Right atrium auricular region (tissue), 2 donors: ENCODE measurements at regions not wholly inside any gene's neighbourhood (a gene's known extent, or its start where the extent isn't known, plus 50 kb on each side); places are given as distances from the start of the nearest gene placed in this dataset.

ENCODE experiments used
- DNase-seq: peaks from one replicate; pipeline ENCODE4 v3.0.0-alpha.2; 2019; ENCODE audit warnings: low spot score
- H3K27ac ChIP-seq, 2 donors: fragments of 200-600 bp; sonication (generic); 1 replicate in 1 of 2; 2 replicates in 1 of 2; pipeline ENCODE4 v1.5.1; 2016 to 2019
- H3K27me3 ChIP-seq, 2 donors: fragments of 200-600 bp; sonication (generic); one replicate each; pipeline versions ENCODE4 v1.5.1 to v1.6.0; 2017 to 2019
- H3K36me3 ChIP-seq: fragments of 200-600 bp; sonication (generic); one replicate; pipeline ENCODE4 v1.5.1; 2016
- H3K4me1 ChIP-seq, 2 donors: fragments of 200-600 bp; sonication (generic); one replicate each; pipeline versions ENCODE4 v1.5.1 to v1.6.0; 2017 to 2019
- H3K4me3 ChIP-seq, 2 donors: fragments of 200-600 bp; sonication (generic); 1 replicate in 1 of 2; 2 replicates in 1 of 2; pipeline ENCODE4 v1.5.1; 2017 to 2019; ENCODE audit warnings: mild to moderate bottlenecking in 1 of 2, moderate library complexity in 1 of 2
- H3K9me3 ChIP-seq, 2 donors: fragments of 200-600 bp; sonication (generic); one replicate each; pipeline ENCODE4 v1.5.1; 2019
- CTCF ChIP-seq, 2 donors: fragments of 200-600 bp; sonication (generic); IDR thresholded peaks; one replicate each; pipeline ENCODE4 v1.5.1; 2019; ENCODE audit warnings: antibody characterized with exemption in 2 of 2

- peaks cover 0 to 14% of the 10 kb centered on the region in 2 donors for H3K9me3 ChIP-seq
- TF ChIP-seq CTCF (IDR thresholded peaks at IDR 0.05), result no peak
- no peaks in the 10 kb centered on the region for H3K27me3 ChIP-seq
- DNase-seq, result no peak
- H3K4me1 ChIP-seq, result no peaks in the 10 kb centered on the region
- no peak overlapping the region for H3K4me3 ChIP-seq
- H3K27ac ChIP-seq, result no peak overlapping the region
- H3K36me3 ChIP-seq, result no peaks in the 10 kb centered on the region
Observed at GRCh38 chr4:35948171-35948570, 296.1 kb downstream of the ARAP2 start.

- no peak for TF ChIP-seq CTCF (IDR thresholded peaks at IDR 0.05)
- peaks cover 0 to 14% of the 10 kb centered on the region in 2 donors for H3K9me3 ChIP-seq
Observed at GRCh38 chr4:35950442-35950841, 293.9 kb downstream of the ARAP2 start.

GRCh38 chr4:35952751-35953150 is 291.6 kb downstream of the ARAP2 start:
- Histone ChIP-seq H3K4me1 (no peaks in the 10 kb centered on the region), H3K9me3 (peaks cover 0 to 14% of the 10 kb centered on the region in 2 donors), H3K27ac (no peak overlapping the region), H3K27me3 (no peaks in the 10 kb centered on the region), H3K4me3 (no peak overlapping the region), H3K36me3 (no peaks in the 10 kb centered on the region)
- TF ChIP-seq CTCF (IDR thresholded peaks at IDR 0.05), result no peak
- DNase-seq, result no peak

More at GRCh38 chr4:35950442-35950841, 293.9 kb downstream of the ARAP2 start:
- H3K4me1 ChIP-seq, result no peaks in the 10 kb centered on the region
- DNase-seq, result no peak
- no peak overlapping the region for H3K27ac ChIP-seq
- H3K36me3 ChIP-seq, result no peaks in the 10 kb centered on the region
- no peak overlapping the region for H3K4me3 ChIP-seq
- H3K27me3 ChIP-seq, result no peaks in the 10 kb centered on the region

- H3K27ac ChIP-seq, result no peak overlapping the region
- no peak for TF ChIP-seq CTCF (IDR thresholded peaks at IDR 0.05)
- H3K27me3 ChIP-seq, result no peaks in the 10 kb centered on the region
- no peaks in the 10 kb centered on the region for H3K36me3 ChIP-seq
- H3K9me3 ChIP-seq, result no peaks in the 10 kb centered on the region
- H3K4me1 ChIP-seq, result no peaks in the 10 kb centered on the region
- H3K4me3 ChIP-seq, result no peak overlapping the region
- DNase-seq, result no peak
Observed at GRCh38 chr4:35963383-35963782, 280.9 kb downstream of the ARAP2 start.

DNA sequence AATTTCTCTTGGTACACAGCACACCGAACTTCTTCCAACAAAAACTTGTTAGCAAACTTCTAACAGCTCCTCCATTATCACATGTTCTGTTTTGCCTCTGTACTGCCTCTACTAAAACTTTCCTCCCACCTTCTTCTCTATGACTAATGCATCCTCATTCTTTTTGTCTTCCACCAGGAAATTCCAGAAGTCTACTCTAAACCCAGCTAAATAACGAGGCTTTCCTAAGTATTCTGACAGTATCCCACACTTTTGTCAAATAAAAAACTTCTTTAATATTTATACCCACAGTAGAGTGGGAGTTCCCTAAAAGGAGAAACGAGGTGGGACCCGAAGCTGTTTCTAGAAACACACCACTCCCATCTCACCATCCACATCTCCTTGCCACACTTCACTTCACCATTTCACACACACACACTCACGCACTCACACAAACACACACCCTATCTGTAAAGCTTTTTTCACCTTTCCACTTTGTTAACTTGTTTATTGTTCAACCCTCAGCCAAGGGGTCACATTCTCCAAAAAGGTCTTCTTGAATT is 280.3 kb downstream of the ARAP2 start:
- Histone ChIP-seq H3K27me3 (no peaks in the 10 kb centered on the region), H3K4me3 (no peak overlapping the region), H3K4me1 (no peaks in the 10 kb centered on the region), H3K27ac (no peak overlapping the region), H3K9me3 (no peaks in the 10 kb centered on the region), H3K36me3 (no peaks in the 10 kb centered on the region)
- DNase-seq, result no peak
- no peak for TF ChIP-seq CTCF (IDR thresholded peaks at IDR 0.05)

GRCh38 chr4:35965300-35965699 is 279.0 kb downstream of the ARAP2 start:
- Histone ChIP-seq H3K27me3 (no peaks in the 10 kb centered on the region), H3K9me3 (no peaks in the 10 kb centered on the region), H3K4me1 (no peaks in the 10 kb centered on the region), H3K36me3 (no peaks in the 10 kb centered on the region), H3K4me3 (no peak overlapping the region), H3K27ac (no peak overlapping the region)
- no peak for DNase-seq
- TF ChIP-seq CTCF (IDR thresholded peaks at IDR 0.05), result no peak
